Bronchial epithelial cell (primary cell): ENCODE measurements at regions not wholly inside any gene's neighbourhood (a gene's known extent, or its start where the extent isn't known, plus 50 kb on each side); places are given as distances from the start of the nearest gene placed in this dataset.

Source experiments
- DNase-seq: peaks from one replicate; pipeline ENCODE4 v3.0.0-alpha.2; 2010; ENCODE audit warnings: low read depth
- FAIRE-seq: peaks from 2 replicates; lab custom pipeline; 2011; peaks lifted over from hg19 to GRCh38; lab: Jason Lieb, UNC
- H3K27me3 ChIP-seq: 2 replicates; pipeline ENCODE4 v1.5.1; 2011; ENCODE audit warnings: low read length; ENCODE audit not compliant: control insufficient read depth, insufficient read depth
- H3K36me3 ChIP-seq: 2 replicates; pipeline ENCODE4 v1.5.1; 2011; ENCODE audit warnings: low read length; ENCODE audit not compliant: control insufficient read depth, insufficient read depth
- H3K4me3 ChIP-seq: 2 replicates; pipeline ENCODE4 v1.5.1; 2011; ENCODE audit warnings: mild to moderate bottlenecking, low read depth, low read length, control low read depth
- CTCF ChIP-seq: IDR thresholded peaks from 2 replicates; pipeline ENCODE4 v1.5.1; 2011; ENCODE audit warnings: mild to moderate bottlenecking, moderate library complexity, low read length, control low read depth, inconsistent platforms; ENCODE audit not compliant: insufficient read depth, severe bottlenecking

GRCh38 chr7:94160719-94161435 is 156.7 kb upstream of the BET1 start:
- no peak overlapping the region for H3K4me3 ChIP-seq
- no peak for FAIRE-seq
- DNase-seq = no peak
- no peaks in the 10 kb centered on the region for H3K27me3 ChIP-seq
- no peak for TF ChIP-seq CTCF
- no peaks in the 10 kb centered on the region for H3K36me3 ChIP-seq

GRCh38 chr7:94161476-94161875 is 157.3 kb upstream of the BET1 start:
- DNase-seq (no peak), FAIRE-seq (no peak)
- no peaks in the 10 kb centered on the region for H3K27me3 ChIP-seq
- H3K4me3 ChIP-seq = no peak overlapping the region
- TF ChIP-seq CTCF = no peak
- no peaks in the 10 kb centered on the region for H3K36me3 ChIP-seq

DNA sequence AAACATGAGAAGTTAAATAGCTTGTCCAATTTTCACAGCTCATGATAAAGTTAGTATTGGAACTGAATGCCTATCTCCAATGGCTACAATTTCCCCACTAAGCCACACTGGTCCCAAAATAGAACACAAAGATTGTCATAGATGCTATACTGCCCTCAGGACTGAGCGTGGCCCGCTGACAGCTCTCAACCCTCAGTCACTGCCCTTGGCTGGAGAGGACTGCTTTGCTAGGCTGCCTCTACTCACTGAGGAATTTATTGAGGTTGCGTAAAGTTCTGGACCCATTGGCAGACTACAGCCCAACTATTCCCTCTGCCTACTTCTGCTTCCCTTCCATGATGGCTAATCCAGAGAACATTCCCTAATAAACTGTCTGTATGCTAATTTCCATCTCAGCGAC is 165.5 kb upstream of the BET1 start:
- FAIRE-seq (no peak), DNase-seq (no peak)
- TF ChIP-seq CTCF = no peak
- no peak overlapping the region for H3K4me3 ChIP-seq
- H3K27me3 ChIP-seq = no peaks in the 10 kb centered on the region
- H3K36me3 ChIP-seq = no peaks in the 10 kb centered on the region

GRCh38 chr7:94170836-94171235 is 166.7 kb upstream of the BET1 start:
- Histone ChIP-seq H3K36me3 (no peaks in the 10 kb centered on the region), H3K4me3 (no peak overlapping the region), H3K27me3 (no peaks in the 10 kb centered on the region)
- FAIRE-seq = no peak
- TF ChIP-seq CTCF = no peak
- DNase-seq = no peak

DNA sequence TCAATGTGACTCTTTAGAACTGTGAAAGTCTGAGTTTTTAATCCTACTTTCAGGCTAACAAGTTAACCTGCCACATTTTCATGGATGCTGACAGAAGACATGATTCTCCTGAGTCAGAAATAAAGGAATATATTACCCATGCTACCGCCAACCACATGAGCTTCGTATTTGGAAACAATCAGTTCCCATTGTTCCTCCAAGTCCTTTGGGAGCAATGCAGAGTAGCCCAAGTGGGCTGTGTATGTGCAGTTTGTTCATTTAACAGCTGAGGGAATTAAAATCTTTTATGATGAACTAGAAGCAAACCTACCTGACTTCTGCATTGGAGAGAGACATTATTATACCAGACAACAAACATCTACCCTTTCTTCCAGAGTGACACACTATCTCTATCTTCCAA is 169.3 kb upstream of the BET1 start:
- H3K4me3 ChIP-seq = no peak overlapping the region
- no peaks in the 10 kb centered on the region for H3K27me3 ChIP-seq
- no peaks in the 10 kb centered on the region for H3K36me3 ChIP-seq
- no peak for FAIRE-seq
- no peak for TF ChIP-seq CTCF
- no peak for DNase-seq

- no peak overlapping the region for H3K4me3 ChIP-seq
- DNase-seq (no peak), FAIRE-seq (no peak)
- no peak for TF ChIP-seq CTCF
- H3K27me3 ChIP-seq = no peaks in the 10 kb centered on the region
- no peaks in the 10 kb centered on the region for H3K36me3 ChIP-seq
These were observed 170.2 kb upstream of the BET1 start for GRCh38 chr7:94174375-94174774.
